ENCODE measurements at regions not wholly inside any gene's neighbourhood (a gene's known extent, or its start where the extent isn't known, plus 50 kb on each side); places are given as distances from the start of the nearest gene placed in this dataset.

DNA sequence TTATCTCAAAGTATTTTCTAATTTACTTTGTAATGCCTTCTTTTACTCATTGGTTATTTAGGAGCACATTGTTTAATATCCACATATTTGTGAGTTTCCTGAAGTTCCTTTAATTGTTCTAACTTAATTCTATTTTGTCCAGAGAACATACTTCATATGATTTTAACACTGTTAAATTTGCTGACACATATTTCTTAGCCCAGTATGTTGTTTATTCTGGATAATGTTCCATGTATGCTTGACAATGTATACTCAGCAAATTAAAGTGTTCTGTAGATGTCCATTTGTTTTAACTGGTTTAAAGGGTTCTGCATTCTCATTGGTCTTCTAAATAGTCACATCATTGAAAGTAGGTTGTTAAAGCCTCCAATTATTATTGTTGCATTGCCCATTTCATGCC, 643.7 kb upstream of the NR5A2 start (continued):
- TF ChIP-seq ZNF248 (tag by site-specific recombination; IDR thresholded peaks at IDR 0.05): no peak
- no peak for TF ChIP-seq ZFP3 (tag by site-specific recombination; IDR thresholded peaks at IDR 0.05; ENCODE audit: low read depth)
- no peak for TF ChIP-seq ZNF791 (tag by site-specific recombination; IDR thresholded peaks at IDR 0.05)
- no peak for TF ChIP-seq BCL11A (tag by site-specific recombination; IDR thresholded peaks at IDR 0.05; ENCODE audit: low read depth)
- TF ChIP-seq ZNF366 (tag by site-specific recombination; conservative IDR thresholded peaks at IDR 0.05): no peak

DNA sequence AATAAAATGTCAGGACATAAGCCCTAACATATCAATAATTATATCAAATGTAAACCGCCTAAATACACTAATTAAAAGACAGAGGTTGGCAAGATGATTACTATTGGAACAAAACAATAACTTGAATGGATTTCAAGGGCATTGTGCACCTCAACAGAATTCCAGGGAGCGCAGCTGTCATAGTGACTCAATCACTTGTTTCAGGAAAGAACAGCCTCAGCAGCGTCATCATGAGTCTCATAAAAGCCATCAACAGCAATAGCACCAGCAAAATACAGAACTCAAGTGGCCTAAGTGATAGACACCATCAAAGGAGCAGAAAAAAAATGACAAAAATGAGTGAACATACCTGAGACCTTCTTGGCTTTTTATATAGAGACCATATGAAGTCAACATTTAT, 632.7 kb upstream of the NR5A2 start:
- no peak for TF ChIP-seq ZNF2 (tag by site-specific recombination; IDR thresholded peaks at IDR 0.05)
- TF ChIP-seq ZNF571 (tag by site-specific recombination; IDR thresholded peaks at IDR 0.05): no peak
- TF ChIP-seq KLF1 (tag by site-specific recombination; IDR thresholded peaks at IDR 0.05): no peak
- TF ChIP-seq ZNF223 (tag by site-specific recombination; IDR thresholded peaks at IDR 0.05): no peak
- no peak for TF ChIP-seq ZNF585B (tag by site-specific recombination; IDR thresholded peaks at IDR 0.05)
- no peak overlapping the region for H3K27ac ChIP-seq (ENCODE audit: extremely low read depth, low read depth, low read length)
- no peaks in the 10 kb centered on the region for H3K9me3 ChIP-seq (ENCODE audit: control insufficient read depth, insufficient read depth, low read depth, low read length)
- H3K4me1 ChIP-seq (ENCODE audit: control insufficient read depth, insufficient read depth, low read length): no peaks in the 10 kb centered on the region
- H3K4me3 ChIP-seq (ENCODE audit: low read depth, low read length): no peak overlapping the region
- ChIA-PET POLR2A (no interaction called here), CTCF (no interaction called here)
- H3K36me3 ChIP-seq (ENCODE audit: control insufficient read depth in 2 of 2, insufficient read depth in 1 of 2, low read length in 2 of 2): no peaks in the 10 kb centered on the region

DNA sequence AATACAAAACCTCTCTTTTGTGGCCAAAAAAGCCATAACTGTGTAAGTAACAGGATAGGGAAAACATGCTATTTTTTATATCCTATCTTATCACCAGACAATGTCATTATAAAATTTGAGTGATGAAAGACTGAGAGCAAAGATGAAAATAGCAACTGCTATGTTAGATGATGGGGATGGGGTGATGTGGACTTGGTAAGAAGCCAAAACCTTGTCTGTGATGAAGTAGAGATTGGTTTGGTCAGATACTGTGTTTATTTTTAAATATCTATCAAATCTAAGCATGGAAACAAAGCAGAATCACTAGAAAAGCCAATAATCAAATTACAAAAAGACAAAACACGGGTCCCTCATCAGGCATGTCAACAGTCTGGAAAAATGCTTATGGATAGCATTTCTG, 631.1 kb upstream of the NR5A2 start:
- TF ChIP-seq ZNF423 (tag by site-specific recombination; IDR thresholded peaks at IDR 0.05) (no peak), HOXC10 (CRISPR knock-in tag; IDR thresholded peaks at IDR 0.05) (no peak), ZNF548 (tag by site-specific recombination; IDR thresholded peaks at IDR 0.05) (no peak), ZNF433 (tag by site-specific recombination; IDR thresholded peaks at IDR 0.05; ENCODE audit: low read depth) (no peak), ZFHX2 (tag by site-specific recombination; conservative IDR thresholded peaks at IDR 0.05) (no peak), GLIS1 (tag by site-specific recombination; IDR thresholded peaks at IDR 0.05) (no peak)
- TF ChIP-seq, protein P1, sequence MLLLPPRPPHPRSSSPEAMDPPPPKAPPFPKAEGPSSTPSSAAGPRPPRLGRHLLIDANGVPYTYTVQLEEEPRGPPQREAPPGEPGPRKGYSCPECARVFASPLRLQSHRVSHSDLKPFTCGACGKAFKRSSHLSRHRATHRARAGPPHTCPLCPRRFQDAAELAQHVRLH (tag by site-specific recombination; IDR thresholded peaks at IDR 0.05): no peak
- TF ChIP-seq, protein P2, sequence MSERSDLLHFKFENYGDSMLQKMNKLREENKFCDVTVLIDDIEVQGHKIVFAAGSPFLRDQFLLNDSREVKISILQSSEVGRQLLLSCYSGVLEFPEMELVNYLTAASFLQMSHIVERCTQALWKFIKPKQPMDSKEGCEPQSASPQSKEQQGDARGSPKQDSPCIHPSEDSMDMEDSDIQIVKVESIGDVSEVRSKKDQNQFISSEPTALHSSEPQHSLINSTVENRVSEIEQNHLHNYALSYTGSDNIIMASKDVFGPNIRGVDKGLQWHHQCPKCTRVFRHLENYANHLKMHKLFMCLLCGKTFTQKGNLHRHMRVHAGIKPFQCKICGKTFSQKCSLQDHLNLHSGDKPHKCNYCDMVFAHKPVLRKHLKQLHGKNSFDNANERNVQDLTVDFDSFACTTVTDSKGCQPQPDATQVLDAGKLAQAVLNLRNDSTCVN (tag by site-specific recombination; optimal IDR thresholded peaks at IDR 0.05): no peak
- TF ChIP-seq, protein P3, sequence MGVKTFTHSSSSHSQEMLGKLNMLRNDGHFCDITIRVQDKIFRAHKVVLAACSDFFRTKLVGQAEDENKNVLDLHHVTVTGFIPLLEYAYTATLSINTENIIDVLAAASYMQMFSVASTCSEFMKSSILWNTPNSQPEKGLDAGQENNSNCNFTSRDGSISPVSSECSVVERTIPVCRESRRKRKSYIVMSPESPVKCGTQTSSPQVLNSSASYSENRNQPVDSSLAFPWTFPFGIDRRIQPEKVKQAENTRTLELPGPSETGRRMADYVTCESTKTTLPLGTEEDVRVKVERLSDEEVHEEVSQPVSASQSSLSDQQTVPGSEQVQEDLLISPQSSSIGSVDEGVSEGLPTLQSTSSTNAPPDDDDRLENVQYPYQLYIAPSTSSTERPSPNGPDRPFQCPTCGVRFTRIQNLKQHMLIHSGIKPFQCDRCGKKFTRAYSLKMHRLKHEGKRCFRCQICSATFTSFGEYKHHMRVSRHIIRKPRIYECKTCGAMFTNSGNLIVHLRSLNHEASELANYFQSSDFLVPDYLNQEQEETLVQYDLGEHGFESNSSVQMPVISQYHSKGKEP (tag by site-specific recombination; IDR thresholded peaks at IDR 0.05): no peak
- Histone ChIP-seq H3K4me1 (ENCODE audit: control insufficient read depth, insufficient read depth, low read length) (no peaks in the 10 kb centered on the region), H3K36me3 (ENCODE audit: control insufficient read depth in 2 of 2, insufficient read depth in 1 of 2, low read length in 2 of 2) (no peaks in the 10 kb centered on the region), H3K4me3 (ENCODE audit: low read depth, low read length) (no peak overlapping the region), H3K27ac (ENCODE audit: extremely low read depth, low read depth, low read length) (no peak overlapping the region), H3K9me3 (ENCODE audit: control insufficient read depth, insufficient read depth, low read depth, low read length) (no peaks in the 10 kb centered on the region)
- POLR2A ChIA-PET: no interaction called here
- CTCF ChIA-PET: no interaction called here

Measured in HEK293 (cell line).